SK-N-SH (cell line): ENCODE measurements at regions not wholly inside any gene's neighbourhood (a gene's known extent, or its start where the extent isn't known, plus 50 kb on each side); places are given as distances from the start of the nearest gene placed in this dataset.

Experiments used
- CTCF ChIA-PET: fragments of 300-600, 350-600 bp; formaldehyde crosslinking; extraction: SDS; loops from one replicate; lab custom pipeline; 2021; lab: Yijun Ruan, JAX
- POLR2A ChIA-PET: fragments of 350-600 bp; sonication (Branson Sonifier 250); formaldehyde crosslinking; extraction: SDS; loops from one replicate; lab custom pipeline; 2020; ENCODE audit warnings: antibody characterized with exemption, inconsistent platforms; lab: Yijun Ruan, JAX
- DNase-seq: peaks from one replicate; pipeline ENCODE4 v3.0.0; 2012
- H2AFZ ChIP-seq: fragments of 200-600 bp; sonication (generic); 2 replicates; pipeline ENCODE4 v1.8.1; 2016; ENCODE audit warnings: antibody characterized with exemption, mild to moderate bottlenecking, low read depth
- H3F3A ChIP-seq: fragments of 200-600 bp; sonication (generic); replicated peaks from 2 replicates; pipeline ENCODE3; 2016; ENCODE audit warnings: antibody characterized with exemption, mild to moderate bottlenecking; ENCODE audit not compliant: insufficient read depth
- H3K27ac ChIP-seq, 2 experiments: fragments of 200-500 bp in 1 of 2; fragments of 200-600 bp in 1 of 2; sonication (Bioruptor generic) in 1 of 2; sonication (generic), shearing (Covaris generic) in 1 of 2; 2 replicates each; pipeline versions ENCODE4 v1.5.1 to v1.6.1; 2014 to 2016; ENCODE audit warnings: low read depth in 2 of 2, inconsistent platforms in 1 of 2, low read length in 1 of 2, mild to moderate bottlenecking in 1 of 2, mixed read lengths in 1 of 2
- H3K27me3 ChIP-seq: fragments of 200-600 bp; sonication (generic), shearing (Covaris generic); 2 replicates; pipeline ENCODE4 v1.6.1; 2016; ENCODE audit warnings: mixed run types; ENCODE audit not compliant: insufficient read depth
- H3K36me3 ChIP-seq, 2 experiments: fragments of 200-500 bp in 1 of 2; fragments of 200-600 bp in 1 of 2; sonication (Bioruptor generic) in 1 of 2; sonication (generic) in 1 of 2; replicated peaks in 1 of 2; 2 replicates each; pipeline versions ENCODE3 to v1.5.1; 2014 to 2016; ENCODE audit warnings: low read length in 1 of 2, mild to moderate bottlenecking in 1 of 2; ENCODE audit not compliant: insufficient read depth in 2 of 2, control insufficient read depth in 1 of 2
- H3K4me1 ChIP-seq, 2 experiments: fragments of 200-500 bp in 1 of 2; fragments of 200-600 bp in 1 of 2; sonication (Bioruptor generic) in 1 of 2; sonication (generic), shearing (Covaris generic) in 1 of 2; 2 replicates each; pipeline versions ENCODE4 v1.5.1 to v1.6.1; 2014 to 2016; ENCODE audit warnings: low read depth in 1 of 2, low read length in 1 of 2, mixed run types in 1 of 2; ENCODE audit not compliant: insufficient read depth in 2 of 2, control insufficient read depth in 1 of 2
- H3K4me2 ChIP-seq: fragments of 200-600 bp; sonication (generic), shearing (Covaris generic); 2 replicates; pipeline ENCODE4 v1.6.1; 2017; ENCODE audit warnings: mixed run types
- H3K4me3 ChIP-seq, 2 experiments: fragments of 200-500 bp in 1 of 2; fragments of 200-600 bp in 1 of 2; sonication (Bioruptor generic) in 1 of 2; sonication (generic), shearing (Covaris generic) in 1 of 2; 2 replicates each; pipeline versions ENCODE4 v1.5.1 to v1.8.1; 2014 to 2016; ENCODE audit warnings: low read depth in 2 of 2, inconsistent platforms in 1 of 2, low read length in 1 of 2, mild to moderate bottlenecking in 1 of 2, mixed read lengths in 1 of 2, moderate library complexity in 1 of 2
- H3K79me2 ChIP-seq: fragments of 200-600 bp; sonication (generic); 2 replicates; pipeline ENCODE4 v1.8.1; 2017; ENCODE audit warnings: mild to moderate bottlenecking; ENCODE audit not compliant: insufficient read depth
- H3K9ac ChIP-seq: fragments of 200-600 bp; sonication (generic); 2 replicates; pipeline ENCODE4 v1.6.1; 2017; ENCODE audit warnings: mixed run types
- H3K9me2 ChIP-seq: fragments of 200-600 bp; sonication (generic); 2 replicates; pipeline ENCODE4 v1.6.1; 2017; ENCODE audit warnings: mixed run types
- H3K9me3 ChIP-seq: fragments of 200-600 bp; sonication (generic); 2 replicates; pipeline ENCODE4 v1.6.1; 2017; ENCODE audit warnings: mixed run types, mild to moderate bottlenecking, moderate library complexity
- H4K20me1 ChIP-seq: fragments of 200-600 bp; sonication (generic); 2 replicates; pipeline ENCODE4 v1.6.1; 2017; ENCODE audit warnings: mild to moderate bottlenecking, mixed run types; ENCODE audit not compliant: insufficient read depth
- EZH2phosphoT487 ChIP-seq: fragments of 200-600 bp; sonication (generic); IDR thresholded peaks from 2 replicates; pipeline ENCODE4 v1.6.1; 2017; ENCODE audit warnings: low read depth, mixed run types, mild to moderate bottlenecking, antibody characterized with exemption, moderate library complexity, borderline replicate concordance
- GATA2 ChIP-seq: sonication (generic); formaldehyde crosslinking; IDR thresholded peaks from 2 replicates; pipeline ENCODE4 v1.5.0; 2020; ENCODE audit warnings: mild to moderate bottlenecking, missing genetic modification reagents
- JUND ChIP-seq: IDR thresholded peaks from 2 replicates; pipeline ENCODE4 v1.4.0; 2012
- NRF1 ChIP-seq: IDR thresholded peaks from 2 replicates; pipeline ENCODE4 v1.6.1; 2012; ENCODE audit warnings: low read depth, mild to moderate bottlenecking, low read length
- POLR2AphosphoS5 ChIP-seq: IDR thresholded peaks from 2 replicates; pipeline ENCODE4 v1.6.1; 2012; ENCODE audit warnings: low read depth, low read length
- RXRA ChIP-seq: IDR thresholded peaks from 2 replicates; pipeline ENCODE4 v1.4.0; 2012; ENCODE audit warnings: low read depth, mild to moderate bottlenecking, borderline replicate concordance
- SMC3 ChIP-seq: IDR thresholded peaks from 2 replicates; pipeline ENCODE4 v1.6.1; 2012; ENCODE audit warnings: low read depth, low read length, improper control_type of control experiment
- USF2 ChIP-seq: fragments of 150-350 bp; IDR thresholded peaks from 2 replicates; pipeline ENCODE4 v1.6.1; 2017; ENCODE audit warnings: antibody characterized with exemption, low read length, low read depth, borderline replicate concordance
- YY1 ChIP-seq: IDR thresholded peaks from 2 replicates; pipeline ENCODE4 v1.4.0; 2012; ENCODE audit warnings: low read depth, mild to moderate bottlenecking
- WGBS: methylation state at CpG from one replicate; pipeline ENCODE4 v1.1.6; 2017; ENCODE audit warnings: low lambda C conversion rate; 5-methylcytosine and 5-hydroxymethylcytosine counted together
- TF ChIP-seq, protein P1 (sequence below): IDR thresholded peaks from 2 replicates; pipeline ENCODE4; 2012
- TF ChIP-seq, protein P2 (sequence below): fragments of 200-600 bp; sonication (generic); IDR thresholded peaks from 2 replicates; pipeline ENCODE4 v1.6.1; 2017; ENCODE audit warnings: antibody characterized with exemption, mild to moderate bottlenecking, moderate library complexity
- TF ChIP-seq, protein P3 (sequence below): IDR thresholded peaks from 2 replicates; pipeline ENCODE4 v1.6.1; 2012; ENCODE audit warnings: mild to moderate bottlenecking, low read depth, low read length, moderate library complexity

DNA sequence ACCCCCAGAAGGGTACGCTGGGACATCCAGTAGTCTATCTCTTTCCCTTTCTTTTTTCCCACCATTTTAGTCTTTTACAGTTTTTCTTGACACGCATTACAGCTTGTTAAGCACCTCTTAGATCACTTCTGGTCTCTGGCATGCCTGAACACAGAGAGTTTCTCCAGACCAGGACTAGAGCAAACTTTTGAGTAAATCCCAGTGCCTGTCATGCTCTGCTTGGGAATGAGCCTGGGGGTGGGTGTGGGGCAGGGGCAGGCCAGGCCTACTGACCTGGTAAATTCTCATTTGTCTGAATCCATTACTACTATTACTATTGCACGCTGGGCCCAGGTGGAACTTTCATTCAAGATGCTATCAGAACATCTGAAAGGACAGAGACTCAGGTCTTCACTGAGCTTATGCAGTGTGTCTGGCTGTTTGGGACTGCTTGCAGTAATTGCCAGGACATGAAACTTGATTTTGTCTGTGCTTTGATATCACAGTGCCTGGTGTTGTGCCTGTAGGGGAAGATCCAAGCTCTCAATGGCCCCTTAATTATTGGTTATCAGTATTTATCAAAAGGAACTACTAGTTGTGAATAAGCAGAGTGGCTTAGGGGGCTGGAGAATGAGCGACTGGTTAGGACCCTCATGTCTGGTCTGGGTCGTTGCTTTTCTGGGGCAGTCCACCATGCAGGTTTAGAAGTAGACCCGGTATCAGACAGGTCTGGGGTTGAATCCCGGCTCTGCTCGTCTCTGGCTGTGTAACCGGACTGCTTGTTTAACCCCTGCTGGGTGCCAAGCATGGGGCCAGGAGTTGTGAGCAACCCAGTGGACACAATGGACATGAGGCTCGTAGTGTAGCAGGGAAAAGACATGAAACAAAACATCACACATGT, 196.1 kb upstream of the TLE3 start:
- Histone ChIP-seq H3K79me2 (no peaks in the 10 kb centered on the region), H3K9me2 (no peaks in the 10 kb centered on the region), H2AFZ (no peak overlapping the region), H3K9ac (no peak overlapping the region), H3K4me1 (peaks cover 0 to 48% of the 10 kb centered on the region in 2 experiments; a peak in 2 of 4 replicates), H3F3A (no peaks in the 10 kb centered on the region), H3K27me3 (no peaks in the 10 kb centered on the region), H3K36me3 (no peaks in the 10 kb centered on the region), H4K20me1 (no peaks in the 10 kb centered on the region), H3K27ac (peak overlapping the region in 1 of 2 experiments; percentile 81; a peak in 2 of 4 replicates), H3K4me2 (no peak overlapping the region), H3K9me3 (no peaks in the 10 kb centered on the region), H3K4me3 (no peak overlapping the region)
- no peak for DNase-seq
- 78% methylated on average over 9 of the region's 10 CpGs for WGBS
- ChIA-PET POLR2A (no interaction called here), CTCF (interaction anchor here (1.0 kb wide), 1 partner anchor 22 kb away, joined by 3 read pairs; no protein-coding TSS in a partner anchor)
- TF ChIP-seq RXRA (no peak), USF2 (no peak), GATA2 (CRISPR knock-in tag) (0 out of 2 replicates have a peak, but pooled peaks have one; percentile 11), JUND (no peak), POLR2AphosphoS5 (no peak), EZH2phosphoT487 (no peak)
- TF ChIP-seq, protein P1, sequence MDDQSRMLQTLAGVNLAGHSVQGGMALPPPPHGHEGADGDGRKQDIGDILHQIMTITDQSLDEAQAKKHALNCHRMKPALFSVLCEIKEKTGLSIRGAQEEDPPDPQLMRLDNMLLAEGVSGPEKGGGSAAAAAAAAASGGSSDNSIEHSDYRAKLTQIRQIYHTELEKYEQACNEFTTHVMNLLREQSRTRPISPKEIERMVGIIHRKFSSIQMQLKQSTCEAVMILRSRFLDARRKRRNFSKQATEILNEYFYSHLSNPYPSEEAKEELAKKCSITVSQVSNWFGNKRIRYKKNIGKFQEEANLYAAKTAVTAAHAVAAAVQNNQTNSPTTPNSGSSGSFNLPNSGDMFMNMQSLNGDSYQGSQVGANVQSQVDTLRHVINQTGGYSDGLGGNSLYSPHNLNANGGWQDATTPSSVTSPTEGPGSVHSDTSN = no peak
- TF ChIP-seq, protein P2, sequence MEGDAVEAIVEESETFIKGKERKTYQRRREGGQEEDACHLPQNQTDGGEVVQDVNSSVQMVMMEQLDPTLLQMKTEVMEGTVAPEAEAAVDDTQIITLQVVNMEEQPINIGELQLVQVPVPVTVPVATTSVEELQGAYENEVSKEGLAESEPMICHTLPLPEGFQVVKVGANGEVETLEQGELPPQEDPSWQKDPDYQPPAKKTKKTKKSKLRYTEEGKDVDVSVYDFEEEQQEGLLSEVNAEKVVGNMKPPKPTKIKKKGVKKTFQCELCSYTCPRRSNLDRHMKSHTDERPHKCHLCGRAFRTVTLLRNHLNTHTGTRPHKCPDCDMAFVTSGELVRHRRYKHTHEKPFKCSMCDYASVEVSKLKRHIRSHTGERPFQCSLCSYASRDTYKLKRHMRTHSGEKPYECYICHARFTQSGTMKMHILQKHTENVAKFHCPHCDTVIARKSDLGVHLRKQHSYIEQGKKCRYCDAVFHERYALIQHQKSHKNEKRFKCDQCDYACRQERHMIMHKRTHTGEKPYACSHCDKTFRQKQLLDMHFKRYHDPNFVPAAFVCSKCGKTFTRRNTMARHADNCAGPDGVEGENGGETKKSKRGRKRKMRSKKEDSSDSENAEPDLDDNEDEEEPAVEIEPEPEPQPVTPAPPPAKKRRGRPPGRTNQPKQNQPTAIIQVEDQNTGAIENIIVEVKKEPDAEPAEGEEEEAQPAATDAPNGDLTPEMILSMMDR = no peak

DNA sequence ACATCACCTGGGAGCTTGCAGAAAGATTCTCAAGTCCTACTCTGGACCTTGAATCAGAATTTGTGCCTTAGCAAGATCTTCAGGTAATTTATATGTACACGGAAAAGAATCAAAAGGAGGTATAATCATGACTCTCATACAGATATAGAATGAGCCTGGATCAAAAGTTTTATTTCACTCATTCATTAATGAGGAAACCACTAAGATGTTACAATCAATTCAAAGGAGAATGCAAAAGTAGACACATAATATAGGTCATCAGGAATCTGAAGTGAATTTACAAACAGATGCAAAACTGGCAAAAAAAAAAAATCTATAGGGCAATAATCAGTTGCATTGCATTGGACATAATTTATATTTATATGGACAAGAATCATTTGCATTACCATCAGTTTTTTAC, 195.4 kb upstream of the TLE3 start:
- Histone ChIP-seq H3F3A (no peaks in the 10 kb centered on the region), H3K27ac (peak overlapping the region in 1 of 2 experiments; percentile 81; a peak in 2 of 4 replicates), H3K4me2 (no peak overlapping the region), H3K79me2 (no peaks in the 10 kb centered on the region), H4K20me1 (no peaks in the 10 kb centered on the region), H3K4me3 (no peak overlapping the region), H3K9me3 (no peaks in the 10 kb centered on the region), H3K36me3 (no peaks in the 10 kb centered on the region), H3K9me2 (no peaks in the 10 kb centered on the region), H2AFZ (no peak overlapping the region), H3K27me3 (no peaks in the 10 kb centered on the region), H3K4me1 (peaks cover 0 to 49% of the 10 kb centered on the region in 2 experiments; a peak in 2 of 4 replicates), H3K9ac (no peak overlapping the region)
- ChIA-PET POLR2A (no interaction called here), CTCF (interaction anchor here (1.0 kb wide), 1 partner anchor 23 kb away, joined by 3 read pairs; no protein-coding TSS in a partner anchor)
- 82% methylated on average over 1 of the region's 1 CpG for WGBS
- no peak for DNase-seq
- no peak for TF ChIP-seq SMC3
- TF ChIP-seq RXRA = no peak
- TF ChIP-seq YY1 = no peak
- TF ChIP-seq, protein P2 = no peak
- no peak for TF ChIP-seq JUND
- TF ChIP-seq, protein P1 = no peak
- TF ChIP-seq, protein P3, sequence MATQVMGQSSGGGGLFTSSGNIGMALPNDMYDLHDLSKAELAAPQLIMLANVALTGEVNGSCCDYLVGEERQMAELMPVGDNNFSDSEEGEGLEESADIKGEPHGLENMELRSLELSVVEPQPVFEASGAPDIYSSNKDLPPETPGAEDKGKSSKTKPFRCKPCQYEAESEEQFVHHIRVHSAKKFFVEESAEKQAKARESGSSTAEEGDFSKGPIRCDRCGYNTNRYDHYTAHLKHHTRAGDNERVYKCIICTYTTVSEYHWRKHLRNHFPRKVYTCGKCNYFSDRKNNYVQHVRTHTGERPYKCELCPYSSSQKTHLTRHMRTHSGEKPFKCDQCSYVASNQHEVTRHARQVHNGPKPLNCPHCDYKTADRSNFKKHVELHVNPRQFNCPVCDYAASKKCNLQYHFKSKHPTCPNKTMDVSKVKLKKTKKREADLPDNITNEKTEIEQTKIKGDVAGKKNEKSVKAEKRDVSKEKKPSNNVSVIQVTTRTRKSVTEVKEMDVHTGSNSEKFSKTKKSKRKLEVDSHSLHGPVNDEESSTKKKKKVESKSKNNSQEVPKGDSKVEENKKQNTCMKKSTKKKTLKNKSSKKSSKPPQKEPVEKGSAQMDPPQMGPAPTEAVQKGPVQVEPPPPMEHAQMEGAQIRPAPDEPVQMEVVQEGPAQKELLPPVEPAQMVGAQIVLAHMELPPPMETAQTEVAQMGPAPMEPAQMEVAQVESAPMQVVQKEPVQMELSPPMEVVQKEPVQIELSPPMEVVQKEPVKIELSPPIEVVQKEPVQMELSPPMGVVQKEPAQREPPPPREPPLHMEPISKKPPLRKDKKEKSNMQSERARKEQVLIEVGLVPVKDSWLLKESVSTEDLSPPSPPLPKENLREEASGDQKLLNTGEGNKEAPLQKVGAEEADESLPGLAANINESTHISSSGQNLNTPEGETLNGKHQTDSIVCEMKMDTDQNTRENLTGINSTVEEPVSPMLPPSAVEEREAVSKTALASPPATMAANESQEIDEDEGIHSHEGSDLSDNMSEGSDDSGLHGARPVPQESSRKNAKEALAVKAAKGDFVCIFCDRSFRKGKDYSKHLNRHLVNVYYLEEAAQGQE = no peak
- no peak for TF ChIP-seq NRF1
